Esophagus (tissue), 2 donors: ENCODE measurements at regions not wholly inside any gene's neighbourhood (a gene's known extent, or its start where the extent isn't known, plus 50 kb on each side); places are given as distances from the start of the nearest gene placed in this dataset.

Source experiments
- H3K27ac ChIP-seq, 2 donors: one replicate each; pipeline ENCODE4 v1.5.1; 2013; ENCODE audit warnings: low read depth in 2 of 2, mild to moderate bottlenecking in 2 of 2, inconsistent platforms in 1 of 2, low read length in 1 of 2, moderate library complexity in 1 of 2
- H3K27me3 ChIP-seq, 2 donors: one replicate each; pipeline ENCODE4 v1.6.1; 2013; ENCODE audit warnings: low read length in 2 of 2, control low read depth in 1 of 2, mild to moderate bottlenecking in 1 of 2; ENCODE audit not compliant: insufficient read depth in 2 of 2, control insufficient read depth in 1 of 2
- H3K36me3 ChIP-seq, 2 donors: one replicate each; pipeline ENCODE4 v1.6.1; 2013; ENCODE audit warnings: low read length in 1 of 2; ENCODE audit not compliant: control insufficient read depth in 2 of 2, insufficient read depth in 2 of 2
- H3K4me1 ChIP-seq, 2 donors: one replicate each; pipeline ENCODE4 v1.6.1; 2013; ENCODE audit warnings: low read length in 1 of 2; ENCODE audit not compliant: control insufficient read depth in 2 of 2, insufficient read depth in 2 of 2
- H3K4me3 ChIP-seq, 2 donors: one replicate each; pipeline ENCODE4 v1.5.1; 2013; ENCODE audit warnings: low read length in 2 of 2, mild to moderate bottlenecking in 2 of 2, low read depth in 1 of 2, moderate library complexity in 1 of 2
- H3K9me3 ChIP-seq, 2 donors: one replicate each; pipeline ENCODE4 v1.6.1; 2013; ENCODE audit warnings: mild to moderate bottlenecking in 2 of 2, low read depth in 1 of 2, low read length in 1 of 2, moderate library complexity in 1 of 2; ENCODE audit not compliant: control insufficient read depth in 2 of 2, insufficient read depth in 1 of 2
- WGBS, 2 donors: extraction: QIAGEN DNeasy Blood & Tissue Kit; methylation state at CpG; one replicate each; pipeline ENCODE4 v1.1.7; 2013; 5-methylcytosine and 5-hydroxymethylcytosine counted together
- donor health status: healthy with polysubstance abuse.
- donor health status: Bipolar disorder and iron deficiency.

DNA sequence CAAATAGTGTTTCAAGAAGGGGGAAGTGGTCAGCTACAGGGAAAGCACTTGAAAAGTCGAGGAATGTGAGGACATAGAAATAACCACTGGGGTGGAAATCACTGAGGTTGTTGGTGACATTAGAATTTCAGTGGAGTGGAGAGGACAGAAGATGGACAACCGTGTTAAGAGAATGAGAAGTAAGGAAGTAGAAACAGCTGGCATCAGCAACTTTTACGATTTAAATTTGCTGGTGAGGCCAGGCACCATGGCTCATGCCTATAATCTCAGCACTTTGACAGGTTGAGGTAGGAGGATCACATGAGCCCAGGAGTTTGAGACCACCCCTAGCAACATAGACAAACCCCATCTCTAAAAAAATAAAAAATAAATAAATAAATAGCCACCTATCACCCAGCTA, 83.2 kb upstream of the PSMD7 start:
- Histone ChIP-seq H3K36me3 (no peaks in the 10 kb centered on the region), H3K4me3 (no peak overlapping the region), H3K4me1 (no peaks in the 10 kb centered on the region), H3K27me3 (no peaks in the 10 kb centered on the region), H3K9me3 (no peaks in the 10 kb centered on the region), H3K27ac (no peak overlapping the region)
- 75 to 85% methylated on average over 3 of the region's 3 CpGs for WGBS, 2 donors

DNA sequence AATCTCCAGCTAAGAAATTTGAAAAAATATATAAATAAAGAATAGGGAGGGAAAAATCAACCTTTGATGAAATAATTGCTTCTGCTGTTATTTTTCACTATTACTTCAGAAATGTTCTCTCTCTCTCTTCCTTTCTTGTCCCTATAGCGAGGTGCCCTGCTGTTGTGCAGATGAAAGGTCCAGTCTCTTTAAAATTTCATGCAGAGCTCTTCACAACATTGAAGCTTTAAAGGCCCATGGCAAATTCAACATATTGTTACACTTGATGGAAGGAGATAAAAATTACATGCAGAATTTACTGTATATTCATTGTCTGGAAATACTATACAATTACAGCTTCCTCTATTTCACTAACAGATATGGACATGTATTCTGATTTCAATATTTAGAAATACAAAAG, 86.4 kb upstream of the PSMD7 start:
- Histone ChIP-seq H3K9me3 (no peaks in the 10 kb centered on the region), H3K4me1 (no peaks in the 10 kb centered on the region), H3K36me3 (no peaks in the 10 kb centered on the region), H3K4me3 (no peak overlapping the region), H3K27ac (no peak overlapping the region), H3K27me3 (no peaks in the 10 kb centered on the region)
- 84 to 88% methylated on average over 1 of the region's 1 CpG for WGBS, 2 donors

DNA sequence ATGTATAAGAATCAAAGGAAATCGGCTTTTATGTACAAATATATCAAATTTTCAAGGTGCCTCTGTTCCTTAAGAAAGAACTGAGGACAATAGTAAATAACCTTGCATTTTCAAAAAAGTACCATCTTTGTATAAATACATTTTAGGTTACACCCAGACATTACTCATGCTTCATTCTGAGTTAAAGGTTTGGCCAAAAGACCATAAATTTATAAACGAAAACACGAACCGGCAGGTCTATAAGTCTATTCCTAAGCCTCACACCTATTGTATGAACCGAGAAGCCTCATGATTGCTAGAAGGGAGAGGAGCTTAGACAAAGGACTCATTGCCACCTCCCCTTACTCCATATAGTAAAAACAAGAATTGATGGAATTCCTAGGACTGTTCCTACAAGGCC, 94.6 kb upstream of the PSMD7 start:
- 65 to 71% methylated on average over 5 of the region's 5 CpGs for WGBS, 2 donors
- H3K36me3 ChIP-seq, result no peaks in the 10 kb centered on the region
- H3K4me3 ChIP-seq, result no peak overlapping the region
- no peaks in the 10 kb centered on the region for H3K9me3 ChIP-seq
- H3K27ac ChIP-seq, result no peak overlapping the region
- H3K4me1 ChIP-seq, result no peaks in the 10 kb centered on the region
- no peaks in the 10 kb centered on the region for H3K27me3 ChIP-seq

DNA sequence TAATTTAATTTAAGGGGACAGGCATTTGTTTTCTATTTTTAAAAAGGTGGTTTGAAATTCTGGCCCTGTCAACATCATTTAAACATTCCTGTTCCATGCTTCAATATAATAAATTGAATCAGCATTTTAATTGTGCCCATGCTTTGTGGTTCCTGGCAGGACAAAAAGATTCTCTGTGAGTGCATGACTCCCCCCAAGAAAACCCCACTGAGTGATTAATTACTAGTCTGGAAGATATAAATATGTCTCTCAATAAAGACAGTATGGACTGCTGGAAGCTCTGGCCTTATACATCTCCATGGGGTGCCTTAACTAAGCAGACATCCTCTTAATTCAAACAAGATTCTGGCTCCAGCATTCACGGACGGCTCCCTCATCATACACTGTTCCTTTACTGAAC, 95.0 kb upstream of the PSMD7 start:
- 78 to 83% methylated on average over 2 of the region's 2 CpGs for WGBS, 2 donors
- Histone ChIP-seq H3K4me3 (no peak overlapping the region), H3K27me3 (no peaks in the 10 kb centered on the region), H3K27ac (no peak overlapping the region), H3K4me1 (no peaks in the 10 kb centered on the region), H3K9me3 (no peaks in the 10 kb centered on the region), H3K36me3 (no peaks in the 10 kb centered on the region)

DNA sequence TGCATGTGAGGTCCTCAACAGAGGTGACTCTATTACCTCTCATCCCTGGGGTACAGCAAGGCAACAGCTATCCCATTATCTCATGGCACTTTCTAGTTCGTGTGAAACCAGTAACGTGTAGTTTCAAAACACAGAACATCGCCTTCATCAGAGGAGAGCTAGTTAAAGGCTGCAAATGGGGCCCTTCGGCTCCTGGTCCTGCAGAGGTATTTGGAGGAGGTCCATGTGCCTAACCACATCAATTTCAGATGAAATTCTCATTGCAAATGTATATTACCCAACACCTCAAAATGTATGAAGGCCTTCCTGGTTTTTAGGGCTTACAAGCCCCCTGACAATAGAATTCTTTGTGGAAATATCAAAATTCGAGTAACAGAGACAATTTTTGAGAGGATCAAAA, 95.7 kb upstream of the PSMD7 start:
- no peaks in the 10 kb centered on the region for H3K36me3 ChIP-seq
- H3K9me3 ChIP-seq, result no peaks in the 10 kb centered on the region
- 82 to 87% methylated on average over 5 of the region's 5 CpGs for WGBS, 2 donors
- H3K4me3 ChIP-seq, result no peak overlapping the region
- H3K4me1 ChIP-seq, result no peaks in the 10 kb centered on the region
- no peak overlapping the region for H3K27ac ChIP-seq
- no peaks in the 10 kb centered on the region for H3K27me3 ChIP-seq

DNA sequence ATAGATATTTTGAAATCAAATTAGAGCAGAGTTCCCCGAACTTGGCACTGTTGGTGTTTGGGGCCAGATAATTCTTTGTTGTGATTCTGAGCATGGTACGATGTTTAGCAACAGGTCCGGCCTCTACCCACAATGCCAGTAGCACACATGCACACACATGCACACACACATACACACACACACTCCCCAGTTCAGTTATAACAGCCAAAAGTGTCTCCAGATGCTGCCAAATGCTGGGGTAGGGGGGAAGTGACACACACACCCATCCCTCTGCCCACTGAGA, 96.8 kb upstream of the PSMD7 start:
- WGBS, 2 donors, result 64 to 83% methylated on average over 3 of the region's 3 CpGs
- no peak overlapping the region for H3K4me3 ChIP-seq

DNA sequence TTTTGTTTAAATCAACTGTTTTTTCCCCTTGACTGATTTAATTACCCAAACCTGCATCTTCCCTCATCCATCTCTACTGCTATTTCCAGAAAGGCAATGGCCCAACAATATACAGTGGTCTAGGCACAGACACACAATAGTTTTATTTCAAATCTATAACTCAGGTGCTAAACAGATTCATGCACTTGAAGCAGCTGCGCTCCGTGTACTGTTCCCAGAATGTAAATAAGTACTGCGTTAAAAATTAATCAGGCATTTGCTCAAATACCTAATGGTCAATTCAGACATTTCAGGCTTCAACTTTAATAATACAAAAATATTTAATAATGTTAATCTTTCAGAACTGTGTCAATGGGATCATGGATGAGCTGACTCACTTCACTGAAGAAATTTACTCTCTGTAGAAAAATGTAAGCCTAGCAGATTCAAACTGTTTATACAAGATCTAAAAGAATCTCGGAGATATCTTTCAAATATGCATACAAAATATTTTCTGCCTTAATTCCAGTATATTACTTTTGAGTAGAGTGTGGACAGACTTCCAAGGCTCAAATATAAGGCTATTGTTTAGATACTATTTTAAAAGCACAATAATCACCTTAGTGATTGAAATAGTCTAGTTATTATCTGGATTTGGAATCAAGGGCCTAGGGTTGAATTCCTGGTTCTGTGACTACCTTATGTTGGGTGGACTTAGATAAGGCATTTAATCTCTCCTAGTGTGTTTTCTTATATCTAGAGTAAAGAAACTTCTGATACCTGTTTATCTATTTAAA, 97.4 kb upstream of the PSMD7 start:
- H3K9me3 ChIP-seq, result no peaks in the 10 kb centered on the region
- 48 to 61% methylated on average over 4 of the region's 4 CpGs for WGBS, 2 donors
- no peaks in the 10 kb centered on the region for H3K36me3 ChIP-seq
- peaks cover 0 to 2% of the 10 kb centered on the region in 2 donors for H3K27me3 ChIP-seq
- H3K4me3 ChIP-seq, result no peak overlapping the region
- no peaks in the 10 kb centered on the region for H3K4me1 ChIP-seq
- no peak overlapping the region for H3K27ac ChIP-seq

More for the DNA sequence above, 96.8 kb upstream of the PSMD7 start:
- no peak overlapping the region for H3K27ac ChIP-seq
- H3K9me3 ChIP-seq, result no peaks in the 10 kb centered on the region
- H3K36me3 ChIP-seq, result no peaks in the 10 kb centered on the region
- peaks cover 0 to 2% of the 10 kb centered on the region in 2 donors for H3K27me3 ChIP-seq
- H3K4me1 ChIP-seq, result no peaks in the 10 kb centered on the region

DNA sequence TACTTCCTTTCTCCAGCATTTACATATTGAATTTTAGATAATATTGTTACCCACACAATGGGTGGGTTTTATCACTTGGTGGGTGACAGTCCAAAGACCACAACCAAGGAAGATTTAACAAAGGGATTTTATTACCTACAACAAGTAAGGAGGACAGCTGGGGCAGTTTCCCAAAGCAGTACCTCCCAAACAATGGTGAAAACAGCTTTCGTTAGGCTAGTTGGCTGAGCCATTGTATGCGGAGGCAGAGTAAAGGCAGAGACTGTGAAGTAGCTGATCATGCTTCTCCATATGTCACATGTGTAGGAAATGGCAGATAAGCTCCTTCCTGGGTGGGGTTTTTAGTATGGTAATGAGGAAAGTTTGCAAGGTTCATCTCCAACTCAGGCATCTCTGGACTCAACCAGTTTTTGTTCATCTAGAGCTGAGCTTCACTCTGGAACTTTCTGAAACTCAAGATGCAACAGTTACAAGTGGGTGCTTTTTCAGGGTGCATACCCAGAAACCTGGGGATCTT, 104.3 kb upstream of the PSMD7 start:
- Histone ChIP-seq H3K9me3 (no peaks in the 10 kb centered on the region), H3K27me3 (peaks cover 0 to 2% of the 10 kb centered on the region in 2 donors), H3K4me1 (no peaks in the 10 kb centered on the region), H3K36me3 (no peaks in the 10 kb centered on the region), H3K4me3 (no peak overlapping the region), H3K27ac (no peak overlapping the region)
- WGBS, 2 donors, result 85 to 87% methylated on average over 2 of the region's 2 CpGs

DNA sequence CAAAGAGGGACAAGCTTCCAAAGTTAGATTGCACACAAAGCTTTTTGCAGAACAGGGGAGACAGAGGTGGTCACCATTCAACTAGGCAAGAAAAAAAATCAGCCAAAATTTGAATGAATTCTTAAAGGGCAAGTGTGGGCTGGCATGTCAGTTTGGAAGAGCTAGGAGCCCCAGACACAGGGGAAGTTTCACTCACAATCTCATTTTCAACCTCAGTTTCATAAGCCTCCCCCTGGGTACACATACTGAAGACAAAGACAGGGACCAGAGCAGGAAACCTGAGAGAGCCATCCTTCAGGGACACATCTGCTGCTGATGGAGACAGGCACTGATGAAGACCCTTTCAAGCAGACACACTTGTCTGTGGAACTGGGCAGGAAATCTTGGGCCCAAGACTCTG, 106.3 kb upstream of the PSMD7 start:
- H3K27ac ChIP-seq, result no peak overlapping the region
- no peaks in the 10 kb centered on the region for H3K9me3 ChIP-seq
- H3K4me3 ChIP-seq, result no peak overlapping the region
- H3K4me1 ChIP-seq, result no peaks in the 10 kb centered on the region
- H3K36me3 ChIP-seq, result no peaks in the 10 kb centered on the region
- peaks cover 0 to 2% of the 10 kb centered on the region in 2 donors for H3K27me3 ChIP-seq

DNA sequence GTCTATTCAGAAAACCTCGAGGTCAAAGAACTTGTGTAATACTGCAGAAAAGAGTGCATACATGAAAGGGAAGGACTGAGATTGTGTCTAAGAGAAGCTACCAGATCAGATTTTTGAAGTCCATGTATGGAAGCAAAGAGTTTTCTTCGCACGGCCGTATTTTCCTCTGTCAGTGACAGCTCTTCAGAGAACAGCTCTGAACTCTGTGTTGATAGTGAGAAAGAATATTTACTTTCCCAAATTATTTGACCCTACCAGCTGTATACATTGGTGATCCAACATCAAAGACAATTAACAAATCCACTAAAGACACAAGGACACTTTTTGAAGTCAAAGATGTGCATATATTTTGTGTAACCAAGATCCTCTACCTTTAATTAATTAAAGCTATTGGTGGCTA, 107.8 kb upstream of the PSMD7 start:
- Histone ChIP-seq H3K36me3 (no peaks in the 10 kb centered on the region), H3K9me3 (no peaks in the 10 kb centered on the region), H3K4me1 (no peaks in the 10 kb centered on the region), H3K27ac (no peak overlapping the region), H3K27me3 (no peaks in the 10 kb centered on the region), H3K4me3 (no peak overlapping the region)
- 86 to 88% methylated on average over 4 of the region's 4 CpGs for WGBS, 2 donors
